H54 (cell line): ENCODE measurements at regions not wholly inside any gene's neighbourhood (a gene's known extent, or its start where the extent isn't known, plus 50 kb on each side); places are given as distances from the start of the nearest gene placed in this dataset.
"Not testable (repeated sequence)": the region's sequence is repeated elsewhere in the genome, so short reads cannot be mapped to it uniquely, and the experiment has no call there.

Experiments
- DNase-seq: peaks from one replicate; pipeline ENCODE4 v3.0.0; 2011; ENCODE audit warnings: low spot score, mixed read lengths; ENCODE audit not compliant: insufficient read length
- FAIRE-seq: peaks from 3 replicates; lab custom pipeline; 2011; peaks lifted over from hg19 to GRCh38; lab: Jason Lieb, UNC
- POLR2A ChIP-seq: IDR thresholded peaks from 2 replicates; pipeline ENCODE4 v1.6.1; 2011; ENCODE audit warnings: low read depth, mild to moderate bottlenecking, low read length

- FAIRE-seq, DNase-seq: not testable (repeated sequence)
Measured at GRCh38 chr12:116327992-116328391, 50.5 kb upstream of the MED13L start.

GRCh38 chr12:116331876-116332275, 54.4 kb upstream of the MED13L start:
- FAIRE-seq (no peak), DNase-seq (no peak)
- no peak for TF ChIP-seq POLR2A

GRCh38 chr12:116332705-116333380, 55.4 kb upstream of the MED13L start:
- TF ChIP-seq POLR2A: no peak
- no peak for DNase-seq
- no peak for FAIRE-seq

GRCh38 chr12:116333402-116333801, 55.9 kb upstream of the MED13L start:
- DNase-seq: no peak
- TF ChIP-seq POLR2A: no peak
- FAIRE-seq: no peak

- no peak for TF ChIP-seq POLR2A
- DNase-seq (no peak), FAIRE-seq (no peak)
Measured at GRCh38 chr12:116336542-116337065, 59.1 kb upstream of the MED13L start.

- no peak for DNase-seq
- no peak for FAIRE-seq
- TF ChIP-seq POLR2A: no peak
Measured at GRCh38 chr12:116337312-116337711, 59.8 kb upstream of the MED13L start.

GRCh38 chr12:116338064-116338846, 60.8 kb upstream of the MED13L start:
- no peak for FAIRE-seq
- TF ChIP-seq POLR2A: no peak
- DNase-seq: no peak

- no peak for FAIRE-seq
- no peak for DNase-seq
Measured at GRCh38 chr12:116339062-116339461, 61.6 kb upstream of the MED13L start.

GRCh38 chr12:116339800-116340371, 62.4 kb upstream of the MED13L start:
- FAIRE-seq (no peak), DNase-seq (peak; percentile 17)
- TF ChIP-seq POLR2A: no peak

More at GRCh38 chr12:116339062-116339461, 61.6 kb upstream of the MED13L start:
- TF ChIP-seq POLR2A: no peak

GRCh38 chr12:116343331-116343884, 65.9 kb upstream of the MED13L start:
- FAIRE-seq: no peak
- no peak for TF ChIP-seq POLR2A

GRCh38 chr12:116346222-116346621, 68.7 kb upstream of the MED13L start:
- FAIRE-seq (no peak), DNase-seq (no peak)
- no peak for TF ChIP-seq POLR2A

More at GRCh38 chr12:116343331-116343884, 65.9 kb upstream of the MED13L start:
- no peak for DNase-seq

GRCh38 chr12:116346741-116347140, 69.2 kb upstream of the MED13L start:
- DNase-seq (peak; percentile 56), FAIRE-seq (peak; percentile 74)
- no peak for TF ChIP-seq POLR2A

- FAIRE-seq: no peak
- TF ChIP-seq POLR2A: no peak
- DNase-seq: no peak
Measured at GRCh38 chr12:116347265-116347664, 69.8 kb upstream of the MED13L start.
